Limb (tissue), 2 donors: ENCODE measurements at regions not wholly inside any gene's neighbourhood (a gene's known extent, or its start where the extent isn't known, plus 50 kb on each side); places are given as distances from the start of the nearest gene placed in this dataset.

Experiments used
- DNase-seq, 2 donors: peaks; one replicate each; pipeline ENCODE4 v3.0.0-alpha.2; 2016; ENCODE audit errors: extremely low spot score in 2 of 2

DNA sequence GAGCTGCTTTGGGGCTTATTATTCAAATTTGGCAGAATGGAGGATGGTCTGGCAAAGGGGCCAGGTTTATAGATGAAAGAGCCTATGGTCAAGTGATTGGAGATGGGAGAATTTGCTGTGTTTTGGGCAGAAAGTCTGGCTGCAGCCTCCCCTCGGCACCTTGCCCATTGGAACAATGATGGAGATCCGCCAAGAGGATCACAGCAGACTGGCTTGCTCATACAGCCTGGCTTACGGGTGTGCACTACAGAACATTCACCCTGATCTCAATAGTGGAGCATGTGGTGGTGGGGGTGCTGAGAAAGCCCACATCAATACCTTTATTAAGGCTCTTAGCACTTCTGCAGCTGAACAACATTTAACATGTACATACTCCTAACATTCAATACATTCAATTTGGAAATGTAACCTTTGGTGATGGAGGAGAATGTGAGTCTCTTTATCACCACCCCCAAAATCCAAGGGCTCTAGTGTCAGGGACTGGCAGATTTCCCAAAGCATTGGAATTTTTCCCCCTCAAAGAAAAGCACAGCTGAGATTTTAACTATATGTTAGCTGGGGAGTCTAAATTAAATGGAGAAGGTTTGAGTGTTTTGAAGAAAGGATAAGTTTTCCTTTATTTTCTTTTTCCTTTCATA is 118.4 kb upstream of the TMC3 start:
- DNase-seq = peak; percentile 82 to 84

DNA sequence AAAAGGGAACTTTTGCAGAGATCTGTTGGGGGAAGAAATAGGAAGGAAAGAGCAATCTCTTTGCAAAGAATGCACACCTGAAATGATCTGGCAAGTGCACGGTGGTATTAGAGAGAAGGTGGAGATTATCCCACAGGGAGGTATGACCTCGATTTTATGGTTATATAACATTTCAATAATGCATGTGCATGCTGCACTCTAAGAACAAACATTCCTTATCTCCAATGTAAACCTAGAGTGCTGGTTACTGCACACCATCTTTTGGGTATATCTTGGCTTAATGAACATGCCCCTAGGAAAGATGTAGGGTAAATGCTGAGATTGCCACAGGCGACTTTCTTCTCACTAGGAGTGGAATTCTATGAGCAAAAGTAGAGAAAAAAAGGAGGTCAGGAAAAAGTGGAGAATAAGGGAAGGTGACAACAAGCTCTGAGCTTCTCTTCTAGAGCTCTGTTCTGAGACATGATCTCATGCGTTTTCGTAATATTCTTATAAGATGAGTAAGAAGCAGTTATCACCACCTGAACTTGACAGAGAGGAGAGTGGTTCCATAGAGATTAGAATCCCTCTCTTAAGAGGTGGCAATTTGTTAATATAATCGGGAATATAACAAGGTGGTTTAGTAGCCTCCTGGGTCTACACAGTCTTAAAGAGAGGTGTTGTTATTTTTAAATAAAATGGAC is 117.5 kb upstream of the TMC3 start:
- no peak for DNase-seq

DNA sequence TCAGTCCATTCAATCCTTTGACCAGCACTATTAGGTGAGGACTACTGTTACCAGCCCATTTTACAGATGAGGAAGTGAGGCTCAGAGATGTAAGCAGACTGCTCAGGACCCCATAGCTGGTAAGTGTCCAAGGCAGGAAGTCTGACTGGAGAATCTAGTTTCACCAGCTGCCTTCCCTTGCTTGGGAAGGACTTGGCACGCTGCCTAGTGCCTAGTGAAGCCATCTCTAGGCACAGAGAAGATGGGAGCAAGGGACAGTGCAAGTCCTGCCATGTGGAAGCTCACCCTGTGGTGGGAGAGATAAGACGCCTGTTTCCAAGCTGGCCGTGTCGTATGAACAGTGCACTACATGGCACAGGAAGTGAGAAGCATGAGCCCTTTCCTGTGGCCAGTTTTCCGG is 111.8 kb upstream of the TMC3 start:
- no peak for DNase-seq

DNA sequence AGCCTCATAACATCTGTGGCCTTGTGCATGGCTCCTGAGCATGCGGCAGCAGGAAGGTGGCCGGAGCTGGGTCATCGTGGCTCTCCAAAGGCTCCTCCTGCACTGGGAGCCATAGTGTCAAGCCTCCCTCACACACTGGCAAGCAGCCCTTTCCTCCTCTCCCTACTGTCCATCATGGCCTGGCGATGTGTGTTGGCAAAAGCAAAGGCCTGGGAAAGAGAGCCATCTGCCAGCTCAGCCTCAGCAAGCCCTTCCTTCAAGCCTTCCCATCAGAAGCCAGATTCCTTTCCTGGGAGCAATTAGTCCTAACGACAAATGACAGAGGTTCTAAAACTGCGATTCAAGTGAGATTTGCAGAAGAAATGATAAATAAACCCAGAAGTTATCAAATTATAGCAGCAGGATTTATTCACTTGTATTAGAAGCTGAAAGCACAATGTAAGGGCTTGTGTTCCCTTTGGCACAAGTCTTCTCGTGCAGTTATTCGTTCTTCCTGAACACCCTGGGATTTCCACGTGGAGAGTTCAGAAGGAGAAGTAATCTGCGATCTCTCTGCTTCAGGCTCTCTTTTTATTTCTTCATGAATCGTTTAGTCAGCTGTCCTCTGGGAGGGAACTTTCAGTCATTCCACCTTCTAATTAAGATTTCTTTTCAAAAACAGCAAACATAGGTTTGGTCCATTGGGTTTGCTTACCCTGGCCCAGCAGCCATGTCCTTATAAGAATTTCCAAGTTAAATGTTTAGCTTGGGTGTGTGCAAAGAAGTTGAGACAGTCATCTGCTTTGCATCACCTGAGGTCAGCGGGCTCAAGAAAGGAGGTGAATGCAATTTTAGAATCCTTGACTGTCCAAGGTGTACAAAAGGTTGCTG is 110.3 kb upstream of the TMC3 start:
- DNase-seq = no peak

DNA sequence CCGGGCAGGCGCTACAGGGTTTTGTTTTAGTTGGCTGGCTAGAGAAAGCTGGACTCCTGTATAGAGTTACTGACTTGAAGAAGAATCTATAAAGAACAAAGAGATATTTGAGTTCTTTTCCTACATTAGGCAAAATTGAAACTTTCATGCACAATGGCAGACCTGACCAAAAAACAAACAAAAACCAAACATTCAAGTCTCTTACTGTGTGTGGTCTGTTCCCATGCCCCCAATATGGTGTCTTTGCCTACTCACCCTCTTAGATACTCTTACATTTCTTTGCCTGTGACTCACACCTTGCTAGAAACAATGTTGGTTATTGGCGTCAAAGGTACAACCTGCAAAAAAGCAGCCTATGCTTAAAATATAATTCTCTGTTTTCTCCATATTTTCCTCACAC is 109.5 kb upstream of the TMC3 start:
- DNase-seq = no peak

DNA sequence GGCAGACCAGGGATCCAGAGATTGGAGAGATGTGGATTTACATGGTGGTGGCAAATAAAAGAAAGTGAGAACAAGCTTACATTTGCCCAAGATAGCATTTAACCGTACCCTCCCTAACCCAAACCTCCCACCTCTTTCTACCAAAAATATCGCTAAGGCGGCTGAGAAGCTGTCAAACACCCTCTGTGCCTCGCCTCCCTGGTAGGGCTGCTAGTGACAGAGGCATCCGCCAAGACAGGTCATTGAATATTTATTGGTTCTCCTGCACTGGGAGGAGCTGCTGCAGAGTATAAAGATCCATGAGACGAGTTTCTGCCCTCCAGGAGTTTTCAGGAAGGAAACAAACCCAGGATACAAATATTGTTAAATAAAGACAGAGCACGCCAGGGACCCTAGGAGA is 107.3 kb upstream of the TMC3 start:
- no peak for DNase-seq

DNA sequence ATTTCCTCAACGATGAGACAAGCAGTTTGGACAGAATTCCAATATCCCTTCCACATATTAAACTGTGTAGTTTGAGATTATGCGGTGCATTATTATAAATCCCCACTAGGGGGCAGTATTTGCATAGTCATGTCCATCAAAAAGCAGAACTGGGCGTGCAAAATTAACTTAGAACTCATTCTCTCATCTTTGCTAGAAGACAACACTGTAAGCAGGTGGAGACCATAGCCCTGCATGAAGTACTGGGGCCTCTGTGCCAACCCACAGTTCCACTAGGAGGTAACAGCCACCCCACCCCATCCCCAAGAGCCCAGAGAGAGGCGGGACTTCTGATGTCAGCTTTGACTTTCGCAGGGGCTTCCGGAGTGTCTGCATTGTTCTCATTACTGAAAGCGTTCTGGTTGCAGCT is 106.6 kb upstream of the TMC3 start:
- DNase-seq = peak; percentile 67 to 89

DNA sequence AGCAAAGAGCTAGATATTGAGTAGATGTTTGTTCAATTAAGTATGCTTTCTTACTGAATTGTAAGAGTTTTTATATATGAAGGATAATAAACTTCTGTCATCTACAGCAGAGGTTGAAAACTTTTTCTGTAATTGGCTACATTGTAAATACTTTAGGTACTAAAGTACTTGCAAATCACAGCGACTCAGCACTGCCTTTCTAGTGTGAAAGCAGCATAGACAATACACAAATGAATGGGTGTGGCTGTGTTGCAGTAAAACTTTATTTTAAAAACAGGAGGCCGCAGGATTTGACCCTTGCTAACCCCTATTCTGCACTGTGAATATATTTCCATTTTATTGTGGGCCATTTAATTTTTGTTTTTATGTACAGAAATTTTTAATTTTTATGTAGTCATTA is 104.3 kb upstream of the TMC3 start:
- DNase-seq = no peak

DNA sequence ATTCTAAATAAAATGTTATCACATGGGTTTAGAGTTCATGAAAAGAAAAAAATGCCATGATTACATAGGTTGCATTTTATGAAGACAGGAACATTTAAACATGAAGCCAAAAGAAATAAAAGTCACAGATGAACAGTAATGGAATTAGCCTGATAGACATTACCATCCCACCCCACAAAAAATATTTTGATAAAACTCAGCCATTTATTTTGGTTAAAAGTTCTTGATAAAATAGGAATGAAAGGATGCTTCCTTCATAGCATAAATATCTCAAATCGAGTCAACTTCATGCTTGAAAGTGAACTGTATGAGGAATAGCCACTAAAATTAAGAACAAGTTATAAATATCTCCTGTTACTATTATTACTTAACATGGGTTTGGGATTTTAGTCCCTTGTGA is 101.9 kb upstream of the TMC3 start:
- no peak for DNase-seq

DNA sequence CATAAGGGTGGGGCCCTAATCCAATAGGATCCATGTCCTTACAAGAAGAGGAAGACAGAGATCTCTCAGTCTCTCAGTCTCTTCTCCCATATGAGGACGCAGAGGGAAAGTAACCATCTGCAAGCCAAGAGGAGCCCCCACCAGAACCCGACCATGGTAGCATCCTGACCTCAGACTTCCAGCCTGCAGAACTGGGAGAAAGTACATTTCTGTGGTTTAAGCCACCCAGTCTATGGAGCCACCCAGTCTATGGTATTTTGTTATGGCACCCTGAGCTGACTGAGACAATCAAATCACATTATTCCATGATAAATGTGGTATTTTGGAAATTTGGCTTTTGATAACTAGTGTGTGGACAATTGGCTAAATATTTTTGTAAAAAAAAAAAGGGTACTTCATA is 101.5 kb upstream of the TMC3 start:
- no peak for DNase-seq

DNA sequence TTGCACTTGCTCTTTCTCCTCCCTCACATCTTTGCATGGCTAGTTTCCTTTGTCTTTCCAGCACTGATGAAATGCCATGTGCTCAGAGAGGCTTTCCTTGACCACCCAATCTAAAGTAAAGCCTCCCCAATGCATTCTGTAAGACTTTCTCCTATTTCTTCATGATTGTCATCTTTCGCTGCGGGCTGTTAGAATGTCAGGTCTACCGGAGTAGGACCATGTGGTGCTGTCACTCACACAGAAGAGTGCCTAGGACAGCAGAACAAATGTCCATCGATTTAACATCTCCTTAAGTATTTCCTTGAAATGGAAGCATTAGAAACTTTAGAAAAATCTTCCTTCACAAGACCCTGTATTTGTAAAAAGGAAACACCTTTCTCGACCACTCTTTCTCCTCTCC is 99.9 kb upstream of the TMC3 start:
- no peak for DNase-seq

DNA sequence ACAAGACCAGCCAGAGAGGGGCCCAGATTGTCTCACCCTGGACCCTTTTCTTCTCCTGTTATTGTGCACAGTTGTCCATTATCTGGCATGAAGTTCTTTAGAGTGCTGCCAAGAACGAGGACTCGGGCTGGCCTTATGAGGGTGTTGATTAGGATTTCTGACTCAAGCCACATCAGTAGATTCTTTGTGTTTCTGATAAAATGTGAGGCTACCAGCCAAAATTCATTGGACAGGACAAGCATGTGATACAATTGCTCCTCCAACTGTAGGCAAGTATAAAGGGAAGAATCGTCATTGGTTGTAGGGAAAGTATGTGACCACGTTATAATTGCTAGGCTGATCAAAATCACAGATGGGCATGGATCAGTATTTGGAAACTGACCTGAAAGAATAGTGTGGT is 99.2 kb upstream of the TMC3 start:
- DNase-seq = no peak

DNA sequence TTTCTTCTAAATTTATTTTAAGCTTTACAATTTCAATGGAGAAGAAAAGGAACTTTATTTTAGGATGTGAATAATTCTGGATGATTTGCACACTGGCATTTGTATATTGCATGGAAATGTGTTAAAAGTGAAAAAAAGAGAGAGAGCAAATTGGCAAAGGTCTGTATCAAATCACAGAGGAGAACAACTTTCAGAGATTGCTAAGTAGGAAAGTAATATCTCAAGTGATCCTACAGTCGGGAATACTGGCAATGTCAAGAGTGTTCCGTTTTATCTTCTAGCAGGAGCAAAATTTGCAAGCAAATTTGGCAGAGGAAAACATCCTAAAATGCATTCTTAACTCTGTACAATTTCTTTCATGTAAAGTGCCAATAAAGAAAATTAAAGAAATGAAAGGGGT is 97.1 kb upstream of the TMC3 start:
- DNase-seq = no peak

DNA sequence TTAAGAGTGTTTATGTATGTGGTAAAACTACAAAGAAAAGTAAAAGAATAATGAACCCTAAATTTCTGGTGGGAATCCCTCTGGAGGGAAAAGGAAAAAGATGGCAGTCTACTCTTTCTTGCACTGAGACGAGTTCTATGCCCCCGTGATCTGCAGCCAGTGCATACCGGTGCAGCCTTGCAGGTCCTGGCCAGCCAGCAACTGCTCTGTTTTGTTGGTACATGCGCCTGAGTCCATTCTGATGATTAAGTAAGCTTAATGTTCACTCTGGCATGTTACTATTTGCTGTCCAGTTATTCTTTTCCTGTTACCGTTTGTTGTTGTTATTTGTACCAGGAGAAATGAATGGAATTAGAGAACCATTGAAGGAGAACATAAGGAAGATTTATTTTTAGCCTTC is 95.1 kb upstream of the TMC3 start:
- no peak for DNase-seq

DNA sequence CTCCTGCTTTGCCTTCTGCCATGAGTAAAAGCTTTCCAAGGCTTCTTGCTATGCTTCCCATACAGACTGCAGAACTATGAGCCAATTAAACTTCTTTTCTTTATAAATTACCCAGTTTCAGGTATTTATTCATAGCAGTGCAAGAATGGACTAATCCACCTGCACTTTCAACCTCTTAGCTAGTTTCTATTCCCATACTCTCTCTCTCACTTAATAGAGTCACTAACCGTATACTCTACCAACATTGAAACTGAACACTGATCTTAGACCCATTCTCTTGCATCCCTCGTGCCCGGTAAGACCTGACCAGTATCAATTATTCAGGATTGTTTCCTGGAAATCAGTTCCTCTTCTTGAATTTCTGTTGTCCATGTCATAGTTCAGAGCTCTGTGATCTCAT is 92.7 kb upstream of the TMC3 start:
- DNase-seq = no peak

DNA sequence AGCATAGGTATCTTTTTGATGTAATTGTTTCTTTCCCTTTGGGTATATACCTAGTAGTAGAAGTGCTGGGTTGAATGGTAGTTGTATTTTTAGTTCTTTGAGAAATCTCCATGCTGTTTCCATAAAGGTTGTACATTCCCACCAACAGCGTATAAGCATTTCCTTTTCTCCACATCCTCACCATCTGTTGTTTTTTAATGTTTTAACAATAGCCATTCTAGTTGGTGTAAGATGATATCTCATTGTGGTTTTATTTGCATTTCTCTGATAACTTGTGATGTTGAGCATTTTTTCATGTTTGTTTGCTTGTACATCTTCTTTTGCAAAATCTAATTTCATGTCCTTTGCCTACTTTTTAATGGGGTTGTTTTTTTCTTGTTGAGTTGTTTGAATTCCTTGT is 80.0 kb upstream of the TMC3 start:
- DNase-seq = no peak

DNA sequence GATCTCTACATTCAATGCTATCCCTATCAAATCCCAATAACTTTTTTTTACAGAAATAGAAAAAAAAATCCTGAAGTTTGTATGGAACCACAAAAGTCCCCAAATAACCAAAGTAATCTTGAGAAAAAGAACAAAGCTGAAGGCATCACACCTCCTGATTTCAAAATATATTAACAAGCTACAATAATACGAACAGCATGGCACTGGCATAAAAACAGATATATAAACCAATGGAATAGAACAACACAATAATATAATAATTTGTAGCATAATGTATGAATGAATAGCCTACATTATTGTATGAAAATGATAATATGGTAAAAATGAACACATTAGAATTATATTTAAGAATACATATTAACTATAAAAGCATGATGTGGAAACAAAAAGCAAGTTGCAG is 76.7 kb upstream of the TMC3 start:
- DNase-seq = no peak

DNA sequence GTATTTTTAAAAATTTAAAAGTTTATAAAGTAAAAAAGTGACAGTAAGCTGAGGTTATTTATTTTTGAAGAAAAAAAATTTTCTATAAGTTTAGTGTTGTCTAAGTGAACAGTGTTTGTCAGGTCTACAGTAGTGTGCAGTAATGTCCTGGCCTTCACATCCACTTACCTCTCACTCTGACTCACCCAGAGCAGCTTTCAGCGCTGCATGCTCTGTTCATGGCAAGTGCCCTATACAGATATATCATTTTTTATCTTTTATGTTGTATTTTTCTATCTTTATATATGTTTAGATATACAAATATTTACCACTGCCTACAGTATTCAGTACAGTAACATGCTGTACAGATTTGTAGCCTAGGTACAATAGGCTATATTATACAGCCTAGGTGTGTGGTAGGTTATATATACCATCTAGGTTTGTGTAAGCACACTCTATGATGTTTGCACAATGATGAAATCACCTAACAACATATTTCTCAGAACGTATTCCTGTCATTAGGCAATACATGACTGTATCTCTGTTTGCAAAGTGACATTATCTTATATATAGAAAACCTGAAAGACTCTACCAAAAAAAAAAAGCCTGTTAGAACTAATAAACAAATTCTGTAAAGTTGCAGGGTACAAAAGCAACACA is 75.9 kb upstream of the TMC3 start:
- no peak for DNase-seq

DNA sequence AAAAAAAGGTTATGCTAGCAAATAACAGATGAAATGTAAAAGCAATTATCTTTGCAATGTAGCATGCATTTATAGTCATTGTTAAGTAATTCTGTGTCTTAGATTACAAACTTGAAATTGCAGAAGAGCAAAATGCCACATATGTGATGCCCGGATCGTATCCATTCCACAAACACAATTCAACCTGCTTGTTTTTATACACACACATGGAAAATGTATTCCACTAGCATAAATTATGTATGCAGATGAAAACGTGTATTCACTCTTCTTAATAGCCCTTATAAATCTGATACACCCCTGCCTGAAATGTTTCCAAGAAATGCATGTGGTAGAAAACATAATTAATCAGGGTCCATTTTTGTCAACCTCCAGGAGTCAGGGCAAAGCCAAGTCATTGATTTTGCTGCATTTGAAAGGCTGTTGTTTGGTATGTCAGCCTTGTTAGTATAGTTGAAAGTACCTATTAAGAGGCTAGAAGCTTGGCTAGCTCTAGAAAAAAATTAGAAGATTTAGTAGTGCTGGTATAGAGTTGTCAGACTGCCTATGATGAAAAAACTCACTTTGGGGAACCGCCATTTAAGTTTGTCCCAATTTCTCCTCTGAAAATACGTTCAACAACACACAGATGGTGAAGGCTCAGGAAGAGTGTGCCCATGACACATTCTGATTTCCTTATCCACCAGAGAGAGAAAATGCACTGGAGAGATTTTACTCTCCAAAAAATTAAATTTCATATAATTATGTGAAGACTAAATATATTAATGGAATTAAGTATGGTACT is 69.2 kb upstream of the TMC3 start:
- DNase-seq = no peak

DNA sequence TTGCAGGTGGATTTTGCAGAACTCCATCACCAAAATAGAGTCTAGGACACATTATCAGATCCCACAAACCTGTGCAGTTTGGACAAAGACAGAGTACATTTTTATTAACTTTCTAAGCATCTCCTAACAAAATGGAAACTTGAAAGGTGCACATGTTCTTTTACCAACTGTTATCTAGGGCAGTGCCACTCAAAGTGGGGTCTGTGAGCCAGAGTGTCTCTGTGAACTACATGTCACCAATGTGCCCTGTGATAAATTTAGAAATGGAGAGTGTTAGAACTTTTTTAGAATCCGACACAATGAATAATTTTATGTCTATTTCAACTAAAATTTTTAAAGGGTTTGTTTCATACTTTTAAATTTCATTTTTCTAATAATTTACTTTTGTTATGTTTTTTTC is 68.4 kb upstream of the TMC3 start:
- DNase-seq = no peak

DNA sequence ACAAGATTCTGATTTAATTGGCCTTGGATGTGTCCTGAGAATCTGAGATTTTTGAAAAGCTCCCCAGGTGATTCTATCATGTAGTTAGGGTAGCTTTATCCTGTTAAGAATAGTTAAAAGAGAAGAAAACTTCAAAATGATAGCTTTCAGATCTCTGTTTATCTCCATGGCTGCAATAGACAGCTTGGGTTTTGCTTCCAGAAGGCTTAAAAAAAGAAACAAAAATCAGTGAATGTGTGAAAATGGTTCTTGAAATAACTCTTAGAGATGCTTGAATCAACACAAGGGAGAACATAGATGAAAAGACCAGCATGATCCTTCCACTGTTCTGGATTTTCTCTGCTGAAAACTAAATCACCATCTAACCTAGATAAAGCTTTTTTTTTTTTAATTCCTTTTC is 60.8 kb upstream of the TMC3 start:
- no peak for DNase-seq
